ENCODE measurements at regions not wholly inside any gene's neighbourhood (a gene's known extent, or its start where the extent isn't known, plus 50 kb on each side); places are given as distances from the start of the nearest gene placed in this dataset.

- no peak overlapping the region for H3K4me3 ChIP-seq (ENCODE audit: low read depth, low read length)
- TF ChIP-seq, protein P1, sequence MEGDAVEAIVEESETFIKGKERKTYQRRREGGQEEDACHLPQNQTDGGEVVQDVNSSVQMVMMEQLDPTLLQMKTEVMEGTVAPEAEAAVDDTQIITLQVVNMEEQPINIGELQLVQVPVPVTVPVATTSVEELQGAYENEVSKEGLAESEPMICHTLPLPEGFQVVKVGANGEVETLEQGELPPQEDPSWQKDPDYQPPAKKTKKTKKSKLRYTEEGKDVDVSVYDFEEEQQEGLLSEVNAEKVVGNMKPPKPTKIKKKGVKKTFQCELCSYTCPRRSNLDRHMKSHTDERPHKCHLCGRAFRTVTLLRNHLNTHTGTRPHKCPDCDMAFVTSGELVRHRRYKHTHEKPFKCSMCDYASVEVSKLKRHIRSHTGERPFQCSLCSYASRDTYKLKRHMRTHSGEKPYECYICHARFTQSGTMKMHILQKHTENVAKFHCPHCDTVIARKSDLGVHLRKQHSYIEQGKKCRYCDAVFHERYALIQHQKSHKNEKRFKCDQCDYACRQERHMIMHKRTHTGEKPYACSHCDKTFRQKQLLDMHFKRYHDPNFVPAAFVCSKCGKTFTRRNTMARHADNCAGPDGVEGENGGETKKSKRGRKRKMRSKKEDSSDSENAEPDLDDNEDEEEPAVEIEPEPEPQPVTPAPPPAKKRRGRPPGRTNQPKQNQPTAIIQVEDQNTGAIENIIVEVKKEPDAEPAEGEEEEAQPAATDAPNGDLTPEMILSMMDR (IDR thresholded peaks at IDR 0.05; ENCODE audit: control insufficient read depth, extremely low read depth, insufficient read depth): no peak
- no peak for DNase-seq (ENCODE audit: low read depth)
These were observed 733.0 kb downstream of the ZPLD1 start for GRCh38 chr3:103167850-103168249.

DNA sequence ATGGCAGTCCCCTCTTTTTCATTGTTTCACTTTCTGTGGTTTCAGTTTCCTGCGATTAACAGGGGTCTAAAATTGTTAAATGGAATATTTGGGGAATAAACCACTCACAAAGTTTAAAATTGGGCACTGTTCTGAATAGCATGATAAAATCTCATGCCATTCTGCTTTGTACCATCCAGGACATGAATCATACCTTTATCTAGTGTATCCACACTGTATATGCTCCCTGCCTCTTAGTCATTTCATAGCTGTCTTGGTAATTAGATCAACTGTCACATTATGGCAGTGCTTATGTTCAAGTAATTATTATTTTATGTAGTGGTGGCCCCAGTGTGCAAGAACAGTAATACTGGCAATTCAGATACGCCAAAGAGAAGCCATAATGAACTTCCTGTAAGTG, 734.5 kb downstream of the ZPLD1 start:
- H3K4me3 ChIP-seq (ENCODE audit: low read depth, low read length): no peak overlapping the region
- DNase-seq (ENCODE audit: low read depth): no peak
- TF ChIP-seq, protein P1 (IDR thresholded peaks at IDR 0.05; ENCODE audit: control insufficient read depth, extremely low read depth, insufficient read depth): no peak

- TF ChIP-seq, protein P1 (IDR thresholded peaks at IDR 0.05; ENCODE audit: control insufficient read depth, extremely low read depth, insufficient read depth): no peak
- no peak for DNase-seq (ENCODE audit: low read depth)
- no peak overlapping the region for H3K4me3 ChIP-seq (ENCODE audit: low read depth, low read length)
These were observed 735.8 kb downstream of the ZPLD1 start for GRCh38 chr3:103170651-103171050.

- no peak overlapping the region for H3K4me3 ChIP-seq (ENCODE audit: low read depth, low read length)
- DNase-seq (ENCODE audit: low read depth): no peak
- TF ChIP-seq, protein P1 (IDR thresholded peaks at IDR 0.05; ENCODE audit: control insufficient read depth, extremely low read depth, insufficient read depth): no peak
These were observed 739.1 kb downstream of the ZPLD1 start for GRCh38 chr3:103173940-103174339.

DNA sequence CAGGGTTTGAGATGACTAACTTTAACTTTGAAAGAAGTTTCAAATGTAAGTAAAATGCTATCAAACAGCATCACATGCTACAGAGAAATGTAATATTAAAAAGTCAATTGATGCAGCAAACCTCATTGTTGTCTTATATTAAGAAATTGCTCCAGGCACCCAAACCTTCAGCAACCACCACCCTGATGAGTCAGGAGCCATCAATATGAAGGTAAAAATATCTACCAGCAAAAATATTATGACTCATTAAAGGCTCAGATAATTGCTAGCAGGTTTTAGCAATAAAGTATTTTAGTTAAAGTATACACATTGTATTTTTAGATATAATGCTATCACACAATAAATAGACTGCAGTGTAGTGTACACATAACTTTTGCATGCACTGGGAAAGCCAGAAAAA, 746.3 kb downstream of the ZPLD1 start:
- no peak overlapping the region for H3K4me3 ChIP-seq (ENCODE audit: low read depth, low read length)
- TF ChIP-seq, protein P1 (IDR thresholded peaks at IDR 0.05; ENCODE audit: control insufficient read depth, extremely low read depth, insufficient read depth): no peak
- no peak for DNase-seq (ENCODE audit: low read depth)

- TF ChIP-seq, protein P1 (IDR thresholded peaks at IDR 0.05; ENCODE audit: control insufficient read depth, extremely low read depth, insufficient read depth): no peak
- H3K4me3 ChIP-seq (ENCODE audit: low read depth, low read length): no peak overlapping the region
- no peak for DNase-seq (ENCODE audit: low read depth)
These were observed 750.0 kb downstream of the ZPLD1 start for GRCh38 chr3:103184772-103185171.

GRCh38 chr3:103189941-103190340, 755.1 kb downstream of the ZPLD1 start:
- no peak for DNase-seq (ENCODE audit: low read depth)
- TF ChIP-seq, protein P1 (IDR thresholded peaks at IDR 0.05; ENCODE audit: control insufficient read depth, extremely low read depth, insufficient read depth): no peak
- no peak overlapping the region for H3K4me3 ChIP-seq (ENCODE audit: low read depth, low read length)
